Skeletal muscle satellite cell (primary cell): ENCODE measurements at regions not wholly inside any gene's neighbourhood (a gene's known extent, or its start where the extent isn't known, plus 50 kb on each side); places are given as distances from the start of the nearest gene placed in this dataset.

Experiments
- H3K27me3 ChIP-seq: 2 replicates; pipeline ENCODE4 v1.7.0; 2013; ENCODE audit warnings: low read length; ENCODE audit not compliant: control insufficient read depth, insufficient read depth
- H3K36me3 ChIP-seq: 2 replicates; pipeline ENCODE4 v1.7.0; 2013; ENCODE audit warnings: mild to moderate bottlenecking, control low read depth, low read length; ENCODE audit not compliant: insufficient read depth
- H3K4me1 ChIP-seq: 2 replicates; pipeline ENCODE4 v1.7.0; 2013; ENCODE audit warnings: low read length; ENCODE audit not compliant: control insufficient read depth, insufficient read depth
- H3K4me2 ChIP-seq: 2 replicates; pipeline ENCODE4 v1.7.0; 2013; ENCODE audit warnings: mild to moderate bottlenecking, low read length
- H3K4me3 ChIP-seq: 2 replicates; pipeline ENCODE4 v1.7.0; 2013; ENCODE audit warnings: low read length
- H3K9ac ChIP-seq: 2 replicates; pipeline ENCODE4 v1.7.0; 2013; ENCODE audit warnings: mild to moderate bottlenecking, low read depth, low read length, moderate library complexity
- H3K9me3 ChIP-seq: replicated peaks from 2 replicates; pipeline ENCODE4 v1.7.0; 2013; ENCODE audit warnings: mild to moderate bottlenecking, control low read depth, low read length

- Histone ChIP-seq H3K4me2 (no peak overlapping the region), H3K36me3 (no peaks in the 10 kb centered on the region), H3K4me3 (no peak overlapping the region), H3K9ac (no peak overlapping the region), H3K9me3 (no peaks in the 10 kb centered on the region), H3K4me1 (no peaks in the 10 kb centered on the region), H3K27me3 (no peaks in the 10 kb centered on the region)
Measured at GRCh38 chr3:34783876-34784275, 855.4 kb upstream of the ARPP21 start.

- Histone ChIP-seq H3K4me1 (no peaks in the 10 kb centered on the region), H3K36me3 (no peaks in the 10 kb centered on the region), H3K27me3 (no peaks in the 10 kb centered on the region), H3K9ac (no peak overlapping the region), H3K4me2 (no peak overlapping the region), H3K9me3 (no peaks in the 10 kb centered on the region), H3K4me3 (no peak overlapping the region)
Measured at GRCh38 chr3:34793057-34793456, 846.3 kb upstream of the ARPP21 start.

- Histone ChIP-seq H3K9me3 (no peaks in the 10 kb centered on the region), H3K9ac (no peak overlapping the region), H3K36me3 (no peaks in the 10 kb centered on the region), H3K4me2 (no peak overlapping the region), H3K27me3 (no peaks in the 10 kb centered on the region), H3K4me3 (no peak overlapping the region), H3K4me1 (no peaks in the 10 kb centered on the region)
Measured at GRCh38 chr3:34807611-34808010, 831.7 kb upstream of the ARPP21 start.

DNA sequence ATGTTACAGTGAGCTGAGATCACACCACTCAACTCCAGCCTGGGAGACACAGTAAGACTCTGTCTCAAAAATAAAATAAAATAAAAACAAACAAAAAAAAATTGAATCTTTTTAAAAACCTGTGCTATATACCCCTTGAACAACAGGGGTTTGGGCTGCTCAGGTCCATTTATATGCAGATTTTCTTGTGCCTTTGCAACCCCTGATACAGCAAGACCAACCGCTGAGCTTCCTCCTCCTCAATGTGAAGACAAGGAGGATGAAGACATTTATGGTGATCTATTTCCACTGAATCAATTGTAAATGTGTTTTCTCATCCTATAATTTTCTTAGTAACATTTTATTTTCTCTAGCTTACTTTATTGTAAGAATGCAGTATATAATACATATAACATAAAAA is 831.0 kb upstream of the ARPP21 start:
- no peaks in the 10 kb centered on the region for H3K36me3 ChIP-seq
- H3K4me3 ChIP-seq: no peak overlapping the region
- no peaks in the 10 kb centered on the region for H3K27me3 ChIP-seq

DNA sequence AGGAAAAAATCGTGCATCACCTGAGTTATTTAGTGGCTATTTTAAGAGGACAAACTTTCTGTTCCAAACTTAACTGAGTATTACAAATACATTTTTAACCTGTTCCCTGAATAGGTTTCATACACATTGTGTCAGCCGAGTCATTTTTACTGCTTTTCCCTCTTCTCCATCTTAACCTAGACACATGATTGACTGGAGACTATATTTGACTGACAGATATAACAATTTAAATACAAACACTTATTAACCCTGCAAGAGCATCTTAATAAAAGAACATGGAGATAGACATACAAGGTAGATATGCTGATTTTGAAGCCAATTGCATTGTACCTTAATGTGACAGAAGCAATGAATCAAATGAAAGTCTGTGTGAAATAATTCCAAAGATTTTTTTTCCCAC is 810.5 kb upstream of the ARPP21 start:
- Histone ChIP-seq H3K4me1 (no peaks in the 10 kb centered on the region), H3K9ac (no peak overlapping the region), H3K36me3 (no peaks in the 10 kb centered on the region)

More for the DNA sequence above, 831.0 kb upstream of the ARPP21 start:
- Histone ChIP-seq H3K4me1 (no peaks in the 10 kb centered on the region), H3K9ac (no peak overlapping the region), H3K4me2 (no peak overlapping the region), H3K9me3 (no peaks in the 10 kb centered on the region)

GRCh38 chr3:34832865-34833508 is 806.3 kb upstream of the ARPP21 start:
- Histone ChIP-seq H3K36me3 (no peaks in the 10 kb centered on the region), H3K27me3 (no peaks in the 10 kb centered on the region), H3K9me3 (no peaks in the 10 kb centered on the region), H3K4me1 (no peaks in the 10 kb centered on the region), H3K4me2 (no peak overlapping the region), H3K9ac (no peak overlapping the region), H3K4me3 (no peak overlapping the region)

More for the DNA sequence above, 810.5 kb upstream of the ARPP21 start:
- Histone ChIP-seq H3K4me3 (no peak overlapping the region), H3K27me3 (no peaks in the 10 kb centered on the region), H3K9me3 (no peaks in the 10 kb centered on the region), H3K4me2 (no peak overlapping the region)

GRCh38 chr3:34837848-34838741 is 801.2 kb upstream of the ARPP21 start:
- Histone ChIP-seq H3K9me3 (no peaks in the 10 kb centered on the region), H3K9ac (no peak overlapping the region), H3K4me2 (no peak overlapping the region), H3K4me3 (no peak overlapping the region), H3K27me3 (no peaks in the 10 kb centered on the region), H3K4me1 (no peaks in the 10 kb centered on the region), H3K36me3 (no peaks in the 10 kb centered on the region)

- Histone ChIP-seq H3K9ac (no peak overlapping the region), H3K4me1 (no peaks in the 10 kb centered on the region), H3K9me3 (no peaks in the 10 kb centered on the region), H3K27me3 (peaks cover 3% of the 10 kb centered on the region), H3K36me3 (no peaks in the 10 kb centered on the region), H3K4me3 (no peak overlapping the region), H3K4me2 (no peak overlapping the region)
Measured at GRCh38 chr3:34842706-34843480, 796.4 kb upstream of the ARPP21 start.

DNA sequence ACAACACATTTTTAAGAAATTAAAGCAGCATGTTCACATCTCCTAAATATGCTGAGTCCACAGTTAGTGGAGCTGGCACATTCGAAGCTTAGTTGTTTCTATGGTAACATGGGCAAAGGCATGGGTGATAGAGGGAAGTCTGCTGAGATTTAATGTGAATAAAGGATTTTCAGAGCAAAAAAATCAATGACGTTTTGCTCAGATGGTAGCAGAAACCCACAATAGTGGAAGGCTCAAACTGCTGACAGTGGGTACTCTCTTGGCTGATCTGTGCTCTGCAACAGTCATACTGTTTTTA is 795.1 kb upstream of the ARPP21 start:
- H3K36me3 ChIP-seq: no peaks in the 10 kb centered on the region
- no peaks in the 10 kb centered on the region for H3K9me3 ChIP-seq
- H3K27me3 ChIP-seq: peaks cover 3% of the 10 kb centered on the region
- H3K4me2 ChIP-seq: no peak overlapping the region
- no peaks in the 10 kb centered on the region for H3K4me1 ChIP-seq
- no peak overlapping the region for H3K4me3 ChIP-seq
- no peak overlapping the region for H3K9ac ChIP-seq

DNA sequence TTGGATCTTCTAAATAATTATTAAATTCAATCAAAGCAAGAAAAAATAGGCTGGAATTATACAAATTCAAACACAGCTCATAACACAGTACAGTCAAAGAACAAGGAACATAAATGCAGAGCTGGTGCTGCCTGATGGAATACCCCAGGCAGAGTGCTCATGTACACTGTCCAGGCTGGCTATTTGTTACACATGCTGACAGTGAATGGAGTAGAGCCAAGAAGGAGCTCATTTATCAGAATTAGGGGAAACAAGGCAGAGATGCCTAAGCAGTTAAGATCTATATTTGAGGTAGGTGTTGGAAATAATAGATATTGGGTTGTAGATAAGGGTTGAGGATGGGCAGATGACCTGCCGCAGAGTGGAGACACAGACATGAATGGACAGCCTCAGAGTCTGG is 788.2 kb upstream of the ARPP21 start:
- no peaks in the 10 kb centered on the region for H3K4me1 ChIP-seq
- no peaks in the 10 kb centered on the region for H3K9me3 ChIP-seq
- no peaks in the 10 kb centered on the region for H3K27me3 ChIP-seq
- H3K4me3 ChIP-seq: no peak overlapping the region
- H3K36me3 ChIP-seq: no peaks in the 10 kb centered on the region
- H3K9ac ChIP-seq: no peak overlapping the region
- H3K4me2 ChIP-seq: no peak overlapping the region

DNA sequence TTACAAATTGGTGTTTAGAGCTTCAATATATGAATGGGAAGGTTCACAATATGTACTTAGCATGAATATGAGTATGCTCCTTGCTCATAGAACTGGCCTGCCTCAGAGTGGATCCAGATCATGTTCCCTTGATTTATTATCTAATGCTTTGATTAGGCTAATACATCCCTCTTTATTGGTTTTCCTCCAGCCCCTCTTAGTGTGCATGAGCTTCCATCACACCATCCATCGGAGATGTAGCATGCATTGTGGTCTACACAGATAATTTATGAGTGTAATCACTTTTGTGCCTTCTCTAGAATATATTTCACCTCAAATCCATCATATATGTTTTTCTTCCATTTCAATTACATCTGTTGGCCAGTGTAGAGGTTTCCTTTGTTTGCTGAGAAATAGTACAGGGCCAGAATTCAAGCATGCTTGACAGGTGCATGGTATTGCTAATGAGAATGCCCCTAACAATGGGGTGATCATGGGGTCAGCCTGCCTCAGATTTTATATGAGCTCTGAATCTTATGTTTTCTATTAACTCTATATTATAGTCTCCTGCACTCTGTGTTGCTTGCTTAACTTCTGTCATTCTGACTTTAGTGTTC is 786.4 kb upstream of the ARPP21 start:
- no peak overlapping the region for H3K4me3 ChIP-seq
- no peaks in the 10 kb centered on the region for H3K36me3 ChIP-seq
- H3K4me2 ChIP-seq: no peak overlapping the region
- no peaks in the 10 kb centered on the region for H3K27me3 ChIP-seq
- H3K4me1 ChIP-seq: no peaks in the 10 kb centered on the region
- no peak overlapping the region for H3K9ac ChIP-seq
- no peaks in the 10 kb centered on the region for H3K9me3 ChIP-seq
